IPS DF 6.9 (cell line): ENCODE measurements at regions not wholly inside any gene's neighbourhood (a gene's known extent, or its start where the extent isn't known, plus 50 kb on each side); places are given as distances from the start of the nearest gene placed in this dataset.

Source experiments
- DNase-seq: peaks from one replicate; pipeline ENCODE4 v3.0.0-alpha.2; 2013; ENCODE audit warnings: low read depth, low spot score
- H3K27ac ChIP-seq: one replicate; pipeline ENCODE4 v1.5.1; 2013; ENCODE audit warnings: low read length, control low read depth
- H3K27me3 ChIP-seq: 2 replicates; pipeline ENCODE4 v1.6.1; 2013; ENCODE audit warnings: mild to moderate bottlenecking, low read length; ENCODE audit not compliant: control insufficient read depth, insufficient read depth
- H3K36me3 ChIP-seq: 2 replicates; pipeline ENCODE4 v1.6.1; 2013; ENCODE audit warnings: low read length; ENCODE audit not compliant: control insufficient read depth, insufficient read depth
- H3K4me1 ChIP-seq: 2 replicates; pipeline ENCODE4 v1.6.1; 2013; ENCODE audit warnings: low read length; ENCODE audit not compliant: control insufficient read depth, insufficient read depth
- H3K4me3 ChIP-seq: 2 replicates; pipeline ENCODE4 v1.5.1; 2013; ENCODE audit warnings: mild to moderate bottlenecking, low read length
- H3K9me3 ChIP-seq: 2 replicates; pipeline ENCODE4 v1.6.1; 2013; ENCODE audit warnings: low read length, inconsistent platforms; ENCODE audit not compliant: control insufficient read depth, insufficient read depth
- WGBS: extraction: QIAGEN DNeasy Blood & Tissue Kit; methylation state at CpG from one replicate; pipeline ENCODE4 v1.1.7; 2013; ENCODE audit warnings: mixed read lengths, missing lambda C conversion rate; ENCODE audit not compliant: insufficient read length, insufficient coverage; 5-methylcytosine and 5-hydroxymethylcytosine counted together

DNA sequence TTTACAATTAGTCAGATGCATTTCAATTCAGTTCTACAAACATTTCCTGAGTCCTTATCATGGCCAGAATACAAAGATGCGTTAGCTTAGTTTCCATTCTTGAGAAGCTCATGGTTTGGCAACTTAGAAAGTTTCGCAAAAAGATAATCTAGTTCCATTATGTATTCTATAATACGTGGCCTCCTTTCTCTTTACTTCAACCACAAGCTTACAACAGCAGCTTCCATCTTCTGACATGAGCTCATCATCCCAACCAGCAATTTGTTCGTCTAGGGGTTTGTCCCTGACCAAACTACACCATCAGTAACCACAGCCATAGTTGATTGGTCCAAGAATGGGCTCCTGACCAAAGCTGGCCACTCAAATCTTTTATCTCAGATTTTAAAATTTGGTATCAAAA lies 267.6 kb upstream of the TBC1D5 start:
- Histone ChIP-seq H3K27ac (no peak overlapping the region), H3K4me1 (no peaks in the 10 kb centered on the region), H3K27me3 (no peaks in the 10 kb centered on the region), H3K4me3 (no peak overlapping the region), H3K9me3 (no peaks in the 10 kb centered on the region), H3K36me3 (no peaks in the 10 kb centered on the region)
- DNase-seq, result no peak
- no CpG with 5 or more reads among the region's 4 CpGs for WGBS

- WGBS, result no CpG with 5 or more reads among the region's 5 CpGs
- no peaks in the 10 kb centered on the region for H3K9me3 ChIP-seq
- H3K27ac ChIP-seq, result no peak overlapping the region
- H3K4me3 ChIP-seq, result no peak overlapping the region
- no peaks in the 10 kb centered on the region for H3K36me3 ChIP-seq
- H3K4me1 ChIP-seq, result no peaks in the 10 kb centered on the region
- H3K27me3 ChIP-seq, result no peaks in the 10 kb centered on the region
- no peak for DNase-seq
Observed at GRCh38 chr3:18008706-18009368, 266.4 kb upstream of the TBC1D5 start.

DNA sequence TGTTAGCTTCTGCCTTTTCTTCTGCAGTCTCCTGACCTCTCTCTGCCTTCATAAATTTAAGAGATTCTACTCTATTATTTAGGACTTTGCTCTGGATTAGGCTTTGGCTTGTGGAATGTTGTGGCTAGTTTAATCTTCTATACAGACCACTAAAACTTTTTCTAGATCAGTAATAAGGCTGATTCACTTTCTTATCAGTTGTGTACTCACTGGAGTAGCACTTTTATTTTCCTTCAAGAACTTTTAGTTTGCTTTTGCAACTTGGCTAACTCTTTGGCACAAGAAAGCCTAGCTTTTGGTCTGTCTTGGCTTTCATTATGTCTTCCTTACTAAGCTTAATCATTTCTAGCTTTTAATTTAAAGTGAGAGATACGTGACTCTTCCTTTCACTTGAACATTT lies 265.5 kb upstream of the TBC1D5 start:
- Histone ChIP-seq H3K4me1 (no peaks in the 10 kb centered on the region), H3K27me3 (no peaks in the 10 kb centered on the region), H3K9me3 (no peaks in the 10 kb centered on the region), H3K27ac (no peak overlapping the region), H3K4me3 (no peak overlapping the region), H3K36me3 (no peaks in the 10 kb centered on the region)
- no CpG with 5 or more reads among the region's 1 CpG for WGBS
- no peak for DNase-seq

DNA sequence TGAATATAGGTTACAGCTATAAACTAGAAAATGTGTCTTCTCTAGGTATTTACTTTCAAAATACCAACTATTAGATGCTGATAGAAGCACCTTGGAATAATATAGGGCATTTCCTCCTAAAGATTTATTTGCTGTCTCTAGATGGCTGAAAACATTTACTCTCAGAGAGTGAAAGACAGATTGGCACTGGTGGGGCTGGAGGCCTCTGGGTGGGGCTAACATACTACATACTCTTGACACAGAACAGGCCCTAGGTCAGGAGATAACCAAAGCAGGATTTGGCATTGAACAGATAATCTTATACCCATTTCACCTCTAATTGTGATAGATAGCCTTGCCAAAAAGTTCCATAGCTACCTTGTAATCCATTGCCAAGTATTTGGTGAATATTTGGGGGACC lies 253.3 kb upstream of the TBC1D5 start:
- no peaks in the 10 kb centered on the region for H3K27me3 ChIP-seq
- H3K36me3 ChIP-seq, result no peaks in the 10 kb centered on the region
- DNase-seq, result no peak
- no peaks in the 10 kb centered on the region for H3K9me3 ChIP-seq
- H3K4me3 ChIP-seq, result no peak overlapping the region
- H3K27ac ChIP-seq, result no peak overlapping the region
- H3K4me1 ChIP-seq, result no peaks in the 10 kb centered on the region

DNA sequence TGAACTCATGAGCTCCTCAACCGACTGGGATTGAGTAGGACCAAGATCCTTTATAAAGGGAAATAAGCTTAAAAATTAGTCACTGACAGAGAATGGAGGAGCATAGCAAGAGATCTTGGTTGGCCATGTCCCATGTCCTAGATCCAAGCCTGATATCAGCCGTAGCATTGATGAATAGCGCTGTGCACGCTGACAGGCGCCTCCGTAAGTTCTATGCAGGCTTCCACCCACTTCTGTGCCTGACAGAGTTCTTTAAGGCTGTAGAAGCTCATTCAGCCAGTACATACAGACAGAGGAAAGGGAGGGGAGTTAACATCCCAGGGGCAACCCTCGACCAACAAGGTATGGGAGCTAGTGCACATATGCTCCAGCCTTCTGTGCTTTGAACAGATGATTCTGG lies 251.7 kb upstream of the TBC1D5 start:
- Histone ChIP-seq H3K27me3 (no peaks in the 10 kb centered on the region), H3K4me1 (no peaks in the 10 kb centered on the region), H3K36me3 (no peaks in the 10 kb centered on the region), H3K27ac (no peak overlapping the region), H3K9me3 (no peaks in the 10 kb centered on the region), H3K4me3 (no peak overlapping the region)
- WGBS, result no CpG with 5 or more reads among the region's 7 CpGs
- no peak for DNase-seq

DNA sequence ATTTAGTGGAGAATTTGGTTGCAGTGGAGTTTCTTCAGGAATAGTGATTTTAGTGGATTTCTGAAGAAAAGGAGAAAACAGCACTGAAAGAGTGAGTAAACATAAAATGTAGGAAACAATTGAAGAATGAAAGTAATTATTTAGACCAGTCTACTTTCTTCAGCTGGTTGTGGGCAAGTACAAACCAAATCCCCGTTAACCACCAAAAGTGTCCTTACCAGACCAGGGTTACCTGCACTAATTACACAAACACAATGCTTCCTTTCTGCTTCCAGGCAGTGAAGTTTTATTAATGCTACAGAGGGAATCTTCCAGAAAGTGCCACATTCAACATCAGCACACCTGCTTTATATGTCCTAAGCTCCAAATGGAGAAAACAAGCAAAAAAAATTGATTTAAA lies 248.0 kb upstream of the TBC1D5 start:
- H3K27ac ChIP-seq, result no peak overlapping the region
- DNase-seq, result no peak
- no peak overlapping the region for H3K4me3 ChIP-seq
- H3K36me3 ChIP-seq, result no peaks in the 10 kb centered on the region
- H3K27me3 ChIP-seq, result no peaks in the 10 kb centered on the region
- H3K9me3 ChIP-seq, result no peaks in the 10 kb centered on the region
- no peaks in the 10 kb centered on the region for H3K4me1 ChIP-seq
- whole genome bisulfite sequencing, result no CpG with 5 or more reads among the region's 1 CpG

DNA sequence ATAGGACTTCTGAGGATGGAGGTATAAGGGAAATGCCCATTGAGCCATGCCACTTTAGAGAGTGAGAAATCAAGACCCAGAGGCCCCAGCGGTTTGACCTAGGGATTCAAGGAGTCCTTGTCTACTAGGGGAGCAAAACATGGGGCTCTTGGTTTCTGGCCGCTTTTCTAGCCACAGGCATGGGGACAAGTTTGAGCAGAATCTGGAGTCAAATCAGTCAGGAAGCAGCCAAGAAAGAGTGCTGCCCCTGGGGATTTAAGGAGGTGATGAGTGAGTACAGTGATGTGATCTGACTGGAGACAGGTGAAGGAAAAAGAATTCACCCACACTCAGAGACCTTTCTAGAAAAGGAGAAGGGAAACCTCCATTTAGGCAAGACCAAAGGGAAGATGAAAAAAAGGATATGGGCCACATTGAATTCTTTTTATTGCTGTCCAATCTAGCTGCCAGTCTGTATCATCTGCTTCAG lies 244.0 kb upstream of the TBC1D5 start:
- Histone ChIP-seq H3K4me3 (no peak overlapping the region), H3K9me3 (no peaks in the 10 kb centered on the region), H3K36me3 (no peaks in the 10 kb centered on the region), H3K27ac (no peak overlapping the region), H3K27me3 (no peaks in the 10 kb centered on the region), H3K4me1 (no peaks in the 10 kb centered on the region)
- no CpG with 5 or more reads among the region's 2 CpGs for whole genome bisulfite sequencing
- no peak for DNase-seq

GRCh38 chr3:17985658-17986347 lies 243.4 kb upstream of the TBC1D5 start:
- H3K36me3 ChIP-seq, result no peaks in the 10 kb centered on the region
- WGBS, result no CpG with 5 or more reads among the region's 2 CpGs
- no peak overlapping the region for H3K27ac ChIP-seq
- no peaks in the 10 kb centered on the region for H3K9me3 ChIP-seq
- no peak overlapping the region for H3K4me3 ChIP-seq
- no peaks in the 10 kb centered on the region for H3K27me3 ChIP-seq
- DNase-seq, result no peak
- H3K4me1 ChIP-seq, result no peaks in the 10 kb centered on the region

DNA sequence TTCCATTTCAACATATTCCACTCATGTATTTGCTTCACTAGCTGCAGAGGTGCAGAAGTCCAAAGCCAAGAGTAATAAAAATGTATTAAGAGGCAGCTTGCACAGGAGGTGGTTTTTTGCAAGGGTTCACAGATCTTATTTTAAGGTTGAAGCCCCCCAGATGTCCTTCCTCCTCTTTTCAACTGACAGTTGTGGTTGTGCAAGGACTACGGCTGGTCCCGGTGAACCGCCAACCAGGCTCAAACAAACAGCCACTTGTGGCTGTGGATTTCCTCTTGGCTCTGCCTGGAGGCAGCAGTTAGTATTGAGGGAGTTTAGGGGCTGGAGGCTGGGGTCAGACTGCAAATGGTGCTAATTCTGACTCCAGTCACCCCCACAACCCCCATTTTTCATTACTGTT lies 240.7 kb upstream of the TBC1D5 start:
- Histone ChIP-seq H3K9me3 (no peaks in the 10 kb centered on the region), H3K27me3 (no peaks in the 10 kb centered on the region), H3K4me1 (no peaks in the 10 kb centered on the region), H3K36me3 (no peaks in the 10 kb centered on the region), H3K27ac (no peak overlapping the region), H3K4me3 (no peak overlapping the region)
- DNase-seq, result no peak
- no CpG with 5 or more reads among the region's 3 CpGs for WGBS

DNA sequence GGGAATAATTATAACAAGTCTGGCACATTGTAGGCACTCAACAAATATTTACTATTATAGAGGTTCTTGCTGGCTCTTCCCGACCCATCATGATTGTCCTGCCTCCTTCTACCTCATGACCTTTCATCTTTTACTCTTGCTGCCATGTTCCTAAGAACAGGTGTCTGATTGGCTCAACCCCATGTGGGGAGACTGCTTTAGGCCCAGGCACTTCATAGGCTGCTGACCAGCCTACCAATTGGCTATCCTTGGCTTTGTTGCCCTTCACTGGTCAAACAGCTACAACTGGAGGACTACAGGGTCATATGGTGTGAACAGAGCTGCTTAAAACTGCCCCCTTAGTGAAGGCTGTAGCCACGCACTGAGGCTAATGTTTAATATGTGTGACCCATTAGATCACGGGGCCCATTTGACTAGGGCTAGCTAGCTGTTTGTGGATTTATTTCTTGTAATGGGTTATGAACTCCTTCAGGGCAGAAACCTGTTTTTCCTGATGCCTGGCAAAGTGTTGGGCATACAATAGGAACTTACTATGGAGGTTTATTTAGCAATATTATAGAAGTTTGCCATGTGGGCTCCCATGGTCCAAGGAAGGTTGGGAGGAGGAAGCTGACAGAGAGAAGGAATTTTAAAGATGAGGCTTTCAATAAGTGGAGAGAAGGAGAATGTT lies 239.9 kb upstream of the TBC1D5 start:
- no peak overlapping the region for H3K4me3 ChIP-seq
- H3K27ac ChIP-seq, result no peak overlapping the region
- H3K9me3 ChIP-seq, result no peaks in the 10 kb centered on the region
- H3K36me3 ChIP-seq, result no peaks in the 10 kb centered on the region
- no peaks in the 10 kb centered on the region for H3K27me3 ChIP-seq
- H3K4me1 ChIP-seq, result no peaks in the 10 kb centered on the region
- WGBS, result no CpG with 5 or more reads among the region's 3 CpGs
- DNase-seq, result no peak
